WTC11 (cell line): ENCODE measurements at regions not wholly inside any gene's neighbourhood (a gene's known extent, or its start where the extent isn't known, plus 50 kb on each side); places are given as distances from the start of the nearest gene placed in this dataset.

Source experiments
- ATAC-seq: fragments of 200-7000 bp; cut with Tn5 transposase; 2 replicates; pipeline ENCODE4 v1.10.0; 2021; ENCODE audit warnings: mild to moderate bottlenecking, moderate library complexity
- CTCF ChIA-PET: fragments of 300-600 bp; sonication (Branson Sonifier 250); formaldehyde crosslinking; loops from one replicate; lab custom pipeline; 2021; ENCODE audit warnings: antibody characterized with exemption; lab: Charles Lee
- POLR2A ChIA-PET: fragments of 350-600 bp; sonication (Branson Sonifier 250); formaldehyde crosslinking; loops from one replicate; lab custom pipeline; 2021; ENCODE audit warnings: antibody characterized with exemption; lab: Charles Lee
- DNase-seq: peaks from one replicate; pipeline ENCODE4 v3.0.0; 2021; ENCODE audit warnings: low spot score
- H3K27ac Mint-ChIP-seq: 2 replicates; pipeline ENCODE4 v1.8.0; 2021; ENCODE audit warnings: mixed read lengths
- H3K27me3 Mint-ChIP-seq: 2 replicates; pipeline ENCODE4 v1.8.0; 2021; ENCODE audit warnings: low read depth, mild to moderate bottlenecking, moderate library complexity, mixed read lengths
- H3K36me3 Mint-ChIP-seq: 2 replicates; pipeline ENCODE4 v1.8.0; 2021; ENCODE audit warnings: mixed read lengths
- H3K4me1 Mint-ChIP-seq: 2 replicates; pipeline ENCODE4 v1.8.0; 2022; ENCODE audit warnings: mixed read lengths
- H3K4me3 Mint-ChIP-seq: 2 replicates; pipeline ENCODE4 v1.8.0; 2021; ENCODE audit warnings: mild to moderate bottlenecking, moderate library complexity, mixed read lengths
- H3K9me3 Mint-ChIP-seq: 2 replicates; pipeline ENCODE4 v1.8.0; 2021; ENCODE audit warnings: mixed read lengths
- ATF2 ChIP-seq: sonication (generic); formaldehyde crosslinking; IDR thresholded peaks from 2 replicates; pipeline ENCODE4 v1.8.1; 2022; ENCODE audit warnings: low read depth, missing genetic modification reagents, borderline replicate concordance
- FOXK1 ChIP-seq: sonication (generic); formaldehyde crosslinking; IDR thresholded peaks from 2 replicates; pipeline ENCODE4 v1.8.0; 2022; ENCODE audit warnings: mild to moderate bottlenecking, moderate library complexity, missing genetic modification reagents
- FOXP1 ChIP-seq: sonication (generic); formaldehyde crosslinking; IDR thresholded peaks from 2 replicates; pipeline ENCODE4 v1.8.0; 2022; ENCODE audit warnings: missing genetic modification reagents, mild to moderate bottlenecking, moderate library complexity, borderline replicate concordance
- GRHL2 ChIP-seq: fragments of 250-450 bp; sonication (Bioruptor Pico); IDR thresholded peaks from 2 replicates; pipeline ENCODE4 v1.8.0; 2022; ENCODE audit warnings: mild to moderate bottlenecking, moderate library complexity; ENCODE audit not compliant: insufficient replicate concordance, severe bottlenecking
- HMGXB4 ChIP-seq: sonication (generic); formaldehyde crosslinking; IDR thresholded peaks from 2 replicates; pipeline ENCODE4 v1.8.1; 2023; ENCODE audit warnings: mild to moderate bottlenecking, moderate library complexity, missing genetic modification reagents
- KAT7 ChIP-seq: sonication (generic); formaldehyde crosslinking; IDR thresholded peaks from 2 replicates; pipeline ENCODE4 v1.8.1; 2023; ENCODE audit warnings: missing genetic modification reagents, mild to moderate bottlenecking, borderline replicate concordance
- MXD4 ChIP-seq: fragments of 250-450 bp; sonication (Bioruptor Pico); IDR thresholded peaks from 2 replicates; pipeline ENCODE4 v1.8.0; 2021; ENCODE audit warnings: mild to moderate bottlenecking, moderate library complexity, borderline replicate concordance
- NFATC4 ChIP-seq: fragments of 250-450 bp; sonication (Bioruptor Pico); IDR thresholded peaks from 2 replicates; pipeline ENCODE4 v1.9.0; 2021; ENCODE audit warnings: mild to moderate bottlenecking
- PREB ChIP-seq: sonication (generic); formaldehyde crosslinking; IDR thresholded peaks from 2 replicates; pipeline ENCODE4 v1.8.1; 2022; ENCODE audit warnings: mild to moderate bottlenecking, missing genetic modification reagents, moderate library complexity, borderline replicate concordance
- SMAD4 ChIP-seq: sonication (generic); formaldehyde crosslinking; IDR thresholded peaks from 2 replicates; pipeline ENCODE4 v1.8.0; 2022; ENCODE audit warnings: mild to moderate bottlenecking, missing genetic modification reagents
- SOX15 ChIP-seq: fragments of 250-450 bp; sonication (Bioruptor Pico); IDR thresholded peaks from 2 replicates; pipeline ENCODE4 v1.9.0; 2021; ENCODE audit warnings: mild to moderate bottlenecking
- TCF7 ChIP-seq: sonication (generic); formaldehyde crosslinking; IDR thresholded peaks from 2 replicates; pipeline ENCODE4 v1.8.0; 2022; ENCODE audit warnings: mild to moderate bottlenecking, low read depth, missing genetic modification reagents, moderate library complexity
- ZBTB21 ChIP-seq: sonication (generic); formaldehyde crosslinking; IDR thresholded peaks from 2 replicates; pipeline ENCODE4 v1.8.1; 2023; ENCODE audit warnings: mild to moderate bottlenecking, missing genetic modification reagents, borderline replicate concordance
- ZNF138 ChIP-seq: sonication (generic); formaldehyde crosslinking; conservative IDR thresholded peaks from 2 replicates; pipeline ENCODE4 v1.8.1; 2022; ENCODE audit warnings: mild to moderate bottlenecking, moderate library complexity, missing genetic modification reagents
- ZNF219 ChIP-seq: sonication (generic); formaldehyde crosslinking; IDR thresholded peaks from 2 replicates; pipeline ENCODE4 v1.8.0; 2023; ENCODE audit warnings: missing genetic modification reagents, mild to moderate bottlenecking, borderline replicate concordance
- ZNF396 ChIP-seq: fragments of 250-450 bp; sonication (Bioruptor Pico); IDR thresholded peaks from 2 replicates; pipeline ENCODE4 v1.8.0; 2021; ENCODE audit warnings: mild to moderate bottlenecking, moderate library complexity, borderline replicate concordance
- ZNF416 ChIP-seq: fragments of 250-450 bp; sonication (Bioruptor Pico); IDR thresholded peaks from 2 replicates; pipeline ENCODE4 v1.9.0; 2021; ENCODE audit warnings: mild to moderate bottlenecking, inconsistent platforms
- TF ChIP-seq, protein P1 (sequence below): sonication (generic); formaldehyde crosslinking; IDR thresholded peaks from 2 replicates; pipeline ENCODE4 v1.8.1; 2022; ENCODE audit warnings: mild to moderate bottlenecking, moderate library complexity, missing genetic modification reagents
- TF ChIP-seq, protein P2 (sequence below): sonication (generic); formaldehyde crosslinking; conservative IDR thresholded peaks from 2 replicates; pipeline ENCODE4 v1.8.1; 2022; ENCODE audit warnings: mild to moderate bottlenecking, missing genetic modification reagents
- TF ChIP-seq, protein P3 (sequence below): fragments of 250-450 bp; sonication (Bioruptor Pico); IDR thresholded peaks from 2 replicates; pipeline ENCODE4 v2.1.2; 2022; ENCODE audit warnings: mild to moderate bottlenecking, moderate library complexity
- TF ChIP-seq, protein P4 (sequence below): fragments of 250-450 bp; sonication (Bioruptor Pico); IDR thresholded peaks from 2 replicates; pipeline ENCODE4 v1.9.0; 2021; ENCODE audit warnings: mild to moderate bottlenecking
- TF ChIP-seq, protein P5 (sequence below): sonication (generic); formaldehyde crosslinking; IDR thresholded peaks from 2 replicates; pipeline ENCODE4 v1.8.0; 2022; ENCODE audit warnings: missing genetic modification reagents

GRCh38 chr10:131722121-131722520, 178.7 kb upstream of the PPP2R2D start:
- no peak for ATAC-seq
- Mint-ChIP-seq H3K4me1 (peaks cover 20% of the 10 kb centered on the region), H3K36me3 (no peaks in the 10 kb centered on the region), H3K9me3 (peaks cover 6% of the 10 kb centered on the region)
- DNase-seq: no peak
- TF ChIP-seq ZNF138 (CRISPR knock-in tag) (no peak), KAT7 (CRISPR knock-in tag) (no peak), PREB (CRISPR knock-in tag) (no peak), NFATC4 (no peak)
- TF ChIP-seq, protein P1, sequence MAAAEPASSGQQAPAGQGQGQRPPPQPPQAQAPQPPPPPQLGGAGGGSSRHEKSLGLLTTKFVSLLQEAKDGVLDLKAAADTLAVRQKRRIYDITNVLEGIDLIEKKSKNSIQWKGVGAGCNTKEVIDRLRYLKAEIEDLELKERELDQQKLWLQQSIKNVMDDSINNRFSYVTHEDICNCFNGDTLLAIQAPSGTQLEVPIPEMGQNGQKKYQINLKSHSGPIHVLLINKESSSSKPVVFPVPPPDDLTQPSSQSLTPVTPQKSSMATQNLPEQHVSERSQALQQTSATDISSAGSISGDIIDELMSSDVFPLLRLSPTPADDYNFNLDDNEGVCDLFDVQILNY: no peak
- TF ChIP-seq, protein P2, sequence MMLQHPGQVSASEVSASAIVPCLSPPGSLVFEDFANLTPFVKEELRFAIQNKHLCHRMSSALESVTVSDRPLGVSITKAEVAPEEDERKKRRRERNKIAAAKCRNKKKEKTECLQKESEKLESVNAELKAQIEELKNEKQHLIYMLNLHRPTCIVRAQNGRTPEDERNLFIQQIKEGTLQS: no peak
- TF ChIP-seq, all 79 proteins: peak for 0
- ChIA-PET POLR2A (no interaction called here), CTCF (no interaction called here)
- Mint-ChIP-seq H3K4me3 (no peak overlapping the region), H3K27ac (no peak overlapping the region), H3K27me3 (peaks cover 19% of the 10 kb centered on the region)

GRCh38 chr10:131722525-131723264, 178.1 kb upstream of the PPP2R2D start:
- POLR2A ChIA-PET: no interaction called here
- H3K4me1 Mint-ChIP-seq: peaks cover 26% of the 10 kb centered on the region
- no peak for ATAC-seq
- no peaks in the 10 kb centered on the region for H3K36me3 Mint-ChIP-seq
- no peak overlapping the region for H3K27ac Mint-ChIP-seq
- H3K9me3 Mint-ChIP-seq: peaks cover 6% of the 10 kb centered on the region
- no peak overlapping the region for H3K4me3 Mint-ChIP-seq
- DNase-seq: no peak
- peaks cover 24% of the 10 kb centered on the region for H3K27me3 Mint-ChIP-seq
- CTCF ChIA-PET: interaction anchor here (0.7 to 0.8 kb wide), 2 partner anchors 30 to 138 kb away, joined by 3 read pairs; no protein-coding TSS in a partner anchor
- TF ChIP-seq, protein P2: no peak
- TF ChIP-seq ZNF416 (CRISPR knock-in tag): no peak
- no peak for TF ChIP-seq SMAD4
- no peak for TF ChIP-seq GRHL2 (CRISPR knock-in tag)
- TF ChIP-seq ZNF396: no peak
- TF ChIP-seq, protein P3, sequence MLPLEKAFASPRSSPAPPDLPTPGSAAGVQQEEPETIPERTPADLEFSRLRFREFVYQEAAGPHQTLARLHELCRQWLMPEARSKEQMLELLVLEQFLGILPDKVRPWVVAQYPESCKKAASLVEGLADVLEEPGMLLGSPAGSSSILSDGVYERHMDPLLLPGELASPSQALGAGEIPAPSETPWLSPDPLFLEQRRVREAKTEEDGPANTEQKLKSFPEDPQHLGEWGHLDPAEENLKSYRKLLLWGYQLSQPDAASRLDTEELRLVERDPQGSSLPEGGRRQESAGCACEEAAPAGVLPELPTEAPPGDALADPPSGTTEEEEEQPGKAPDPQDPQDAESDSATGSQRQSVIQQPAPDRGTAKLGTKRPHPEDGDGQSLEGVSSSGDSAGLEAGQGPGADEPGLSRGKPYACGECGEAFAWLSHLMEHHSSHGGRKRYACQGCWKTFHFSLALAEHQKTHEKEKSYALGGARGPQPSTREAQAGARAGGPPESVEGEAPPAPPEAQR (CRISPR knock-in tag): no peak
- no peak for TF ChIP-seq HMGXB4
- no peak for TF ChIP-seq SOX15 (CRISPR knock-in tag)
- TF ChIP-seq ZBTB21 (CRISPR knock-in tag): no peak
- no peak for TF ChIP-seq NFATC4
- no peak for TF ChIP-seq ATF2 (CRISPR knock-in tag)
- TF ChIP-seq, protein P4, sequence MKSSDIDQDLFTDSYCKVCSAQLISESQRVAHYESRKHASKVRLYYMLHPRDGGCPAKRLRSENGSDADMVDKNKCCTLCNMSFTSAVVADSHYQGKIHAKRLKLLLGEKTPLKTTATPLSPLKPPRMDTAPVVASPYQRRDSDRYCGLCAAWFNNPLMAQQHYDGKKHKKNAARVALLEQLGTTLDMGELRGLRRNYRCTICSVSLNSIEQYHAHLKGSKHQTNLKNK (CRISPR knock-in tag): no peak
- TF ChIP-seq FOXK1 (CRISPR knock-in tag): no peak
- TF ChIP-seq, protein P5, sequence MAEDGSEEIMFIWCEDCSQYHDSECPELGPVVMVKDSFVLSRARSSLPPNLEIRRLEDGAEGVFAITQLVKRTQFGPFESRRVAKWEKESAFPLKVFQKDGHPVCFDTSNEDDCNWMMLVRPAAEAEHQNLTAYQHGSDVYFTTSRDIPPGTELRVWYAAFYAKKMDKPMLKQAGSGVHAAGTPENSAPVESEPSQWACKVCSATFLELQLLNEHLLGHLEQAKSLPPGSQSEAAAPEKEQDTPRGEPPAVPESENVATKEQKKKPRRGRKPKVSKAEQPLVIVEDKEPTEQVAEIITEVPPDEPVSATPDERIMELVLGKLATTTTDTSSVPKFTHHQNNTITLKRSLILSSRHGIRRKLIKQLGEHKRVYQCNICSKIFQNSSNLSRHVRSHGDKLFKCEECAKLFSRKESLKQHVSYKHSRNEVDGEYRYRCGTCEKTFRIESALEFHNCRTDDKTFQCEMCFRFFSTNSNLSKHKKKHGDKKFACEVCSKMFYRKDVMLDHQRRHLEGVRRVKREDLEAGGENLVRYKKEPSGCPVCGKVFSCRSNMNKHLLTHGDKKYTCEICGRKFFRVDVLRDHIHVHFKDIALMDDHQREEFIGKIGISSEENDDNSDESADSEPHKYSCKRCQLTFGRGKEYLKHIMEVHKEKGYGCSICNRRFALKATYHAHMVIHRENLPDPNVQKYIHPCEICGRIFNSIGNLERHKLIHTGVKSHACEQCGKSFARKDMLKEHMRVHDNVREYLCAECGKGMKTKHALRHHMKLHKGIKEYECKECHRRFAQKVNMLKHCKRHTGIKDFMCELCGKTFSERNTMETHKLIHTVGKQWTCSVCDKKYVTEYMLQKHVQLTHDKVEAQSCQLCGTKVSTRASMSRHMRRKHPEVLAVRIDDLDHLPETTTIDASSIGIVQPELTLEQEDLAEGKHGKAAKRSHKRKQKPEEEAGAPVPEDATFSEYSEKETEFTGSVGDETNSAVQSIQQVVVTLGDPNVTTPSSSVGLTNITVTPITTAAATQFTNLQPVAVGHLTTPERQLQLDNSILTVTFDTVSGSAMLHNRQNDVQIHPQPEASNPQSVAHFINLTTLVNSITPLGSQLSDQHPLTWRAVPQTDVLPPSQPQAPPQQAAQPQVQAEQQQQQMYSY (CRISPR knock-in tag): no peak
- TF ChIP-seq FOXP1 (CRISPR knock-in tag): no peak
- TF ChIP-seq MXD4 (CRISPR knock-in tag): no peak
- TF ChIP-seq TCF7 (CRISPR knock-in tag): no peak
- no peak for TF ChIP-seq ZNF219 (CRISPR knock-in tag)
